GM21381 (cell line): ENCODE measurements at regions not wholly inside any gene's neighbourhood (a gene's known extent, or its start where the extent isn't known, plus 50 kb on each side); places are given as distances from the start of the nearest gene placed in this dataset.
"Not testable (repeated sequence)": the region's sequence is repeated elsewhere in the genome, so short reads cannot be mapped to it uniquely, and the experiment has no call there.

Experiments used
- ATAC-seq: cut with Tn5 transposase; IDR thresholded peaks from one replicate; pipeline ENCODE4 v1.9.1; 2021; ENCODE audit warnings: mild to moderate bottlenecking, moderate library complexity; ENCODE audit not compliant: unreplicated experiment

GRCh38 chr5:153211076-153211475 is 279.4 kb upstream of the GRIA1 start:
- no peak for ATAC-seq

- ATAC-seq, result no peak
Measured at GRCh38 chr5:153212471-153212870, 278.0 kb upstream of the GRIA1 start.

- no peak for ATAC-seq
Measured at GRCh38 chr5:153222936-153223335, 267.5 kb upstream of the GRIA1 start.

GRCh38 chr5:153223376-153223775 is 267.1 kb upstream of the GRIA1 start:
- ATAC-seq, result no peak

GRCh38 chr5:153224651-153225050 is 265.8 kb upstream of the GRIA1 start:
- ATAC-seq, result no peak

- ATAC-seq, result no peak
Measured at GRCh38 chr5:153233933-153234332, 256.5 kb upstream of the GRIA1 start.

- no peak for ATAC-seq
Measured at GRCh38 chr5:153236319-153236718, 254.2 kb upstream of the GRIA1 start.

- ATAC-seq, result peak; percentile 84
Measured at GRCh38 chr5:153237671-153238332, 252.7 kb upstream of the GRIA1 start.

GRCh38 chr5:153257381-153257780 is 233.1 kb upstream of the GRIA1 start:
- ATAC-seq, result no peak

- ATAC-seq, result no peak
Measured at GRCh38 chr5:153258469-153258868, 232.0 kb upstream of the GRIA1 start.

- ATAC-seq, result no peak
Measured at GRCh38 chr5:153267506-153267905, 223.0 kb upstream of the GRIA1 start.

GRCh38 chr5:153275695-153276094 is 214.8 kb upstream of the GRIA1 start:
- ATAC-seq, result no peak

- no peak for ATAC-seq
Measured at GRCh38 chr5:153276151-153276550, 214.3 kb upstream of the GRIA1 start.

- not testable (repeated sequence) for ATAC-seq
Measured at GRCh38 chr5:153296251-153296844, 194.1 kb upstream of the GRIA1 start.

GRCh38 chr5:153299891-153300290 is 190.6 kb upstream of the GRIA1 start:
- no peak for ATAC-seq

GRCh38 chr5:153308282-153308681 is 182.2 kb upstream of the GRIA1 start:
- ATAC-seq, result no peak

- ATAC-seq, result no peak
Measured at GRCh38 chr5:153318556-153318955, 171.9 kb upstream of the GRIA1 start.

- ATAC-seq, result no peak
Measured at GRCh38 chr5:153321478-153321877, 169.0 kb upstream of the GRIA1 start.

GRCh38 chr5:153340139-153340538 is 150.3 kb upstream of the GRIA1 start:
- ATAC-seq, result no peak

GRCh38 chr5:153340738-153341137 is 149.7 kb upstream of the GRIA1 start:
- no peak for ATAC-seq

- no peak for ATAC-seq
Measured at GRCh38 chr5:153342487-153342886, 148.0 kb upstream of the GRIA1 start.

- no peak for ATAC-seq
Measured at GRCh38 chr5:153347611-153348010, 142.9 kb upstream of the GRIA1 start.
